SU-DHL-6 (cell line): ENCODE measurements at regions not wholly inside any gene's neighbourhood (a gene's known extent, or its start where the extent isn't known, plus 50 kb on each side); places are given as distances from the start of the nearest gene placed in this dataset.

ENCODE experiments used
- EZH2phosphoT487 ChIP-seq: fragments of 200-600 bp; sonication (generic), shearing (Covaris generic); conservative IDR thresholded peaks from 2 replicates; pipeline ENCODE4 v1.6.1; 2018; ENCODE audit warnings: mild to moderate bottlenecking, antibody characterized with exemption, low read length, moderate library complexity, mixed read lengths
- TF ChIP-seq, protein P1 (sequence below): fragments of 200-600 bp; sonication (generic); IDR thresholded peaks from one replicate; pipeline ENCODE4 v1.5.1; 2017; ENCODE audit warnings: antibody characterized with exemption, mild to moderate bottlenecking, low read length, moderate library complexity; ENCODE audit not compliant: insufficient read depth, poor library complexity, severe bottlenecking

- TF ChIP-seq, protein P1, sequence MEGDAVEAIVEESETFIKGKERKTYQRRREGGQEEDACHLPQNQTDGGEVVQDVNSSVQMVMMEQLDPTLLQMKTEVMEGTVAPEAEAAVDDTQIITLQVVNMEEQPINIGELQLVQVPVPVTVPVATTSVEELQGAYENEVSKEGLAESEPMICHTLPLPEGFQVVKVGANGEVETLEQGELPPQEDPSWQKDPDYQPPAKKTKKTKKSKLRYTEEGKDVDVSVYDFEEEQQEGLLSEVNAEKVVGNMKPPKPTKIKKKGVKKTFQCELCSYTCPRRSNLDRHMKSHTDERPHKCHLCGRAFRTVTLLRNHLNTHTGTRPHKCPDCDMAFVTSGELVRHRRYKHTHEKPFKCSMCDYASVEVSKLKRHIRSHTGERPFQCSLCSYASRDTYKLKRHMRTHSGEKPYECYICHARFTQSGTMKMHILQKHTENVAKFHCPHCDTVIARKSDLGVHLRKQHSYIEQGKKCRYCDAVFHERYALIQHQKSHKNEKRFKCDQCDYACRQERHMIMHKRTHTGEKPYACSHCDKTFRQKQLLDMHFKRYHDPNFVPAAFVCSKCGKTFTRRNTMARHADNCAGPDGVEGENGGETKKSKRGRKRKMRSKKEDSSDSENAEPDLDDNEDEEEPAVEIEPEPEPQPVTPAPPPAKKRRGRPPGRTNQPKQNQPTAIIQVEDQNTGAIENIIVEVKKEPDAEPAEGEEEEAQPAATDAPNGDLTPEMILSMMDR: no peak
- TF ChIP-seq EZH2phosphoT487: no peak
Measured at GRCh38 chr21:35225573-35225972, 176.5 kb upstream of the RUNX1 start.
